PC-9 (cell line): ENCODE measurements at regions not wholly inside any gene's neighbourhood (a gene's known extent, or its start where the extent isn't known, plus 50 kb on each side); places are given as distances from the start of the nearest gene placed in this dataset.

Experiments used
- CTCF ChIP-seq: fragments of 200-600 bp; sonication (generic); conservative IDR thresholded peaks from 2 replicates; pipeline ENCODE4 v1.6.1; 2017; ENCODE audit warnings: mixed run types, antibody characterized with exemption, mild to moderate bottlenecking, moderate library complexity
- EZH2 ChIP-seq: fragments of 200-600 bp; sonication (generic); IDR thresholded peaks from 2 replicates; pipeline ENCODE4 v1.8.0; 2017; ENCODE audit warnings: antibody characterized with exemption, low read depth

GRCh38 chr4:104211657-104212056 lies 283.0 kb downstream of the CXXC4 start:
- TF ChIP-seq EZH2 (no peak), CTCF (no peak)
